EH (cell line): ENCODE measurements at regions not wholly inside any gene's neighbourhood (a gene's known extent, or its start where the extent isn't known, plus 50 kb on each side); places are given as distances from the start of the nearest gene placed in this dataset.

Experiments used
- DNase-seq: peaks from one replicate; pipeline ENCODE4 v3.0.0-alpha.2; 2015; ENCODE audit warnings: low read depth

GRCh38 chr1:222104694-222105392 is 363.0 kb upstream of the DUSP10 start:
- no peak for DNase-seq

GRCh38 chr1:222104097-222104496 is 362.2 kb upstream of the DUSP10 start:
- no peak for DNase-seq

- no peak for DNase-seq
Measured at GRCh38 chr1:222099746-222100145, 357.9 kb upstream of the DUSP10 start.

GRCh38 chr1:222098404-222098803 is 356.5 kb upstream of the DUSP10 start:
- DNase-seq, result no peak

- no peak for DNase-seq
Measured at GRCh38 chr1:222097588-222097987, 355.7 kb upstream of the DUSP10 start.

- DNase-seq, result no peak
Measured at GRCh38 chr1:222096883-222097282, 355.0 kb upstream of the DUSP10 start.

GRCh38 chr1:222096476-222096772 is 354.5 kb upstream of the DUSP10 start:
- no peak for DNase-seq

- peak; percentile 25 for DNase-seq
Measured at GRCh38 chr1:222095606-222096475, 354.0 kb upstream of the DUSP10 start.

GRCh38 chr1:222093518-222093917 is 351.6 kb upstream of the DUSP10 start:
- no peak for DNase-seq

- peak; percentile 89 for DNase-seq
Measured at GRCh38 chr1:222090103-222090502, 348.2 kb upstream of the DUSP10 start.

GRCh38 chr1:222087221-222087920 is 345.5 kb upstream of the DUSP10 start:
- no peak for DNase-seq

GRCh38 chr1:222084996-222085395 is 343.1 kb upstream of the DUSP10 start:
- DNase-seq, result peak; percentile 80

- DNase-seq, result no peak
Measured at GRCh38 chr1:222084048-222084447, 342.2 kb upstream of the DUSP10 start.

- no peak for DNase-seq
Measured at GRCh38 chr1:222081859-222082258, 340.0 kb upstream of the DUSP10 start.

GRCh38 chr1:222079566-222079965 is 337.7 kb upstream of the DUSP10 start:
- DNase-seq, result no peak

- DNase-seq, result no peak
Measured at GRCh38 chr1:222077206-222077605, 335.3 kb upstream of the DUSP10 start.

- DNase-seq, result no peak
Measured at GRCh38 chr1:222074317-222074716, 332.4 kb upstream of the DUSP10 start.

- peak; percentile 95 for DNase-seq
Measured at GRCh38 chr1:222073307-222073995, 331.6 kb upstream of the DUSP10 start.

GRCh38 chr1:222071387-222071786 is 329.5 kb upstream of the DUSP10 start:
- DNase-seq, result no peak

- DNase-seq, result peak; percentile 62
Measured at GRCh38 chr1:222068937-222069336, 327.0 kb upstream of the DUSP10 start.

- no peak for DNase-seq
Measured at GRCh38 chr1:222068101-222068500, 326.2 kb upstream of the DUSP10 start.

- DNase-seq, result no peak
Measured at GRCh38 chr1:222066539-222066938, 324.6 kb upstream of the DUSP10 start.
